ENCODE measurements at regions not wholly inside any gene's neighbourhood (a gene's known extent, or its start where the extent isn't known, plus 50 kb on each side); places are given as distances from the start of the nearest gene placed in this dataset.

DNA sequence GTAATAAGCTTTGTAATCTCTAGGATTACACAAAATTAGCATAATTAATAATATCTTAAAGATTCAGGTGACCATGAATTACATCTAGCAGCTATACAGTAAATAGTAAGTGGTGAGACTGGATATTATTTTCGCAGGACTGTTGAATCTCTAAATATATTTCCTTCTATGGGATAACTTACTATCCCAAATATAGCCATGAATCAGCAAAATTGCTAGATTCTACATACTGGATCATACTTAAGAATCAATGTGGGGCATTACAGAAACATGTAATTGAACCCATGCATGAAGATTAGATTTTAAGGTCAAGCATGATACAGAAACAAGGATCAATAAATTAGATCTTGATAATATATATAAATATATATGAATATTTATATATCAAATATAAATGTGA is 1203.4 kb downstream of the BRINP3 start:
- in situ Hi-C loops (cut with HindIII; ENCODE audit: low sequenced_read_pairs), result no loop called here
- TF ChIP-seq, protein P1, sequence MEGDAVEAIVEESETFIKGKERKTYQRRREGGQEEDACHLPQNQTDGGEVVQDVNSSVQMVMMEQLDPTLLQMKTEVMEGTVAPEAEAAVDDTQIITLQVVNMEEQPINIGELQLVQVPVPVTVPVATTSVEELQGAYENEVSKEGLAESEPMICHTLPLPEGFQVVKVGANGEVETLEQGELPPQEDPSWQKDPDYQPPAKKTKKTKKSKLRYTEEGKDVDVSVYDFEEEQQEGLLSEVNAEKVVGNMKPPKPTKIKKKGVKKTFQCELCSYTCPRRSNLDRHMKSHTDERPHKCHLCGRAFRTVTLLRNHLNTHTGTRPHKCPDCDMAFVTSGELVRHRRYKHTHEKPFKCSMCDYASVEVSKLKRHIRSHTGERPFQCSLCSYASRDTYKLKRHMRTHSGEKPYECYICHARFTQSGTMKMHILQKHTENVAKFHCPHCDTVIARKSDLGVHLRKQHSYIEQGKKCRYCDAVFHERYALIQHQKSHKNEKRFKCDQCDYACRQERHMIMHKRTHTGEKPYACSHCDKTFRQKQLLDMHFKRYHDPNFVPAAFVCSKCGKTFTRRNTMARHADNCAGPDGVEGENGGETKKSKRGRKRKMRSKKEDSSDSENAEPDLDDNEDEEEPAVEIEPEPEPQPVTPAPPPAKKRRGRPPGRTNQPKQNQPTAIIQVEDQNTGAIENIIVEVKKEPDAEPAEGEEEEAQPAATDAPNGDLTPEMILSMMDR (IDR thresholded peaks at IDR 0.05; ENCODE audit: low read depth, low read length, missing control alignments), result no peak
- DNase-seq (ENCODE audit: low read depth), result no peak
- no peak overlapping the region for H3K4me3 ChIP-seq (ENCODE audit: low read depth, low read length)

DNA sequence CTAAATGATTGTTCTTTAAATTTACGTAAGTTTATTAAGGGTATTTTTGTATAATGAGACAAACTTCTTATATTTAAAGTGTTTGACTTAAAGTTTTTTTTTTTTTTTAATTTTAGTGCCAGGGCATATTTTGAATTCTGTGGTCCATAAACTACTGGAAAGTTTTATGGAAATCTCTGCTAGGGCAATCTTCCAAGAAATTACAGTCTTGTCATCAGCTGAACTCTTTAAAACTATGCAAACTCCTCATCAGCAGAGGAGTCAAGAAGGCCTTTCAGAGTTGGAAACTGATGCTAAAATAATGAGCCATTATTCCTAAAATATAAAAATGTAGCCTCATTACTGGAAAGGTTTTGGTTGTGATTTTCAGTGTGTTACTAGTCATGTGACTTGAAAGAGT is 1201.9 kb downstream of the BRINP3 start:
- no peak overlapping the region for H3K4me3 ChIP-seq (ENCODE audit: low read depth, low read length)
- peak; percentile 33 for DNase-seq (ENCODE audit: low read depth)
- in situ Hi-C loops (cut with HindIII; ENCODE audit: low sequenced_read_pairs), result no loop called here
- TF ChIP-seq, protein P1 (IDR thresholded peaks at IDR 0.05; ENCODE audit: low read depth, low read length, missing control alignments), result no peak

DNA sequence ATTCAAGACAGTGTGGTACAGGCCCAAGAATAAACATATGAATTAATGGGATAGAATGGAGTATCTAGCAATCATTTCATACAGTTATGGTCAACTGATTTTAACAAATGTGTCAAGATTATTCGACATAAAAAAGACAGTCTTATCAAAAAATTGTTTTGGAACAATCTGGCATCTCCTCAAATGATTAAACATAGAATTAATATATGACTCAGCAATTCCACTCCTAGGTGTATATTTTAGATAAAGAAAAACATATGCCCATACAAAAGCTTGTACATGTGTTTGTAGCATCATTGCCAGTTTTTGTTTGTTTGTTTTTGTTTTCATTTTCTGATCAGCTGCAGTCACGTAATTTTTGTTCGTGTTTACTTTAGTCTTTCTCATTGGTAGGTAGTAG is 1188.3 kb downstream of the BRINP3 start:
- no peak overlapping the region for H3K4me3 ChIP-seq (ENCODE audit: low read depth, low read length)
- TF ChIP-seq, protein P1 (IDR thresholded peaks at IDR 0.05; ENCODE audit: low read depth, low read length, missing control alignments), result no peak
- DNase-seq (ENCODE audit: low read depth), result no peak
- in situ Hi-C loops (cut with HindIII; ENCODE audit: low sequenced_read_pairs), result no loop called here

DNA sequence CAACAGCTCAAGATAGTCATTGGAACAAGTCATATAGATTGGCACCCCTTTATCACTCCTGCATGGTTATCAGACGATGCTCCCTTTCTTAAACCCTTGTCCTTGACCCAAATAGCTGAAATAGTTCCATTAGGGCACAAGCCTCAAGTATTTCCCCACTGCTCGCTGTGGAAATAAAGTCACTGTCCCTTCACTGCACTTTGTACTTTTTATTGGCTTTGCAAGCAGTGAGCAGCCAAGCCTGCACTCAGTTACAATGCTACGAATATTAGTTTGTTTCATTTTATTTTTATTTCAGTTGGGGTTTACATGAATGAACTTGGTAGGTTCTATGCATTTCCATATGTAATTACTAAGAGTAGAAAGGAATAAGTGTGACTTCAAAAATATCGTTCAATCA is 1176.4 kb downstream of the BRINP3 start:
- DNase-seq (ENCODE audit: low read depth), result no peak
- in situ Hi-C loops (cut with HindIII; ENCODE audit: low sequenced_read_pairs), result no loop called here
- no peak overlapping the region for H3K4me3 ChIP-seq (ENCODE audit: low read depth, low read length)
- TF ChIP-seq, protein P1 (IDR thresholded peaks at IDR 0.05; ENCODE audit: low read depth, low read length, missing control alignments), result no peak

DNA sequence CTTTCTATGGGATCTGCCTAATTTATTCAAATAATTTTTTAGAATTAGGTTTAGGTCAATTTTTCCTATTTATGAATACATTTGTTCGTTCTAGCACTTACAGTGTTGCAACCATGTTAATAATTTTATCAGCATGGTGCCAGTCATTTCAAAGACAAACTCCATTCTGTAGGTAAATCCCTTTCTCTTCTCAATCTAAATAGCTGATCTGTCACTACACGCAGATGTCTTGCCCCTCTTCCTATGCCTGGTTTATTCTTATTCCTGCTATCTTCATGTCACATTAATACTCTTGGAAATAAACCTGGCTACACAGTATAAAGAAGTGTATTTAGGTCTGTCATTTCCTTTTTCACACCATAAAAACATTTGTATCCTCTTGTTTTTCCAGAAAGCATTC is 1172.4 kb downstream of the BRINP3 start:
- DNase-seq (ENCODE audit: low read depth), result no peak
- TF ChIP-seq, protein P1 (IDR thresholded peaks at IDR 0.05; ENCODE audit: low read depth, low read length, missing control alignments), result no peak
- no peak overlapping the region for H3K4me3 ChIP-seq (ENCODE audit: low read depth, low read length)
- in situ Hi-C loops (cut with HindIII; ENCODE audit: low sequenced_read_pairs), result no loop called here

DNA sequence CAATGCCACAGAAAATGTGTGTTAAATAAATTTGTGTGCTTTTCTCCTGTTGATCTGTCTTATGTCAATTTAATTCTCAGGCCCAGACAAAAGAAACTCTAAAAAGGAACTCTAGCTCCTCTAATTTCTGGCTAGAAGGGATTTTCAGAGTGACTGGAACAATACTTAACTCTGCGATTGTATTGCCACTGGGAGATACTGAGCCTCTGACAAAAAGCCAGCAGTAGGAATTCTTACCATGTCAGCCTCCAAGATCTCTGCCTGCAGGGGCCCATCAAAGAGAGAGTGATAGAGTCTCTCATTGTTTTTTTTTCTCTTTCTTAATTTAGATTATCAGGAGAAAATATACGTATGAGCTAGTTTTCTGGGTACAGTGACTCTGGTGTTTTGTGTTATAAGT is 1165.7 kb downstream of the BRINP3 start:
- DNase-seq (ENCODE audit: low read depth), result no peak
- in situ Hi-C loops (cut with HindIII; ENCODE audit: low sequenced_read_pairs), result no loop called here
- H3K4me3 ChIP-seq (ENCODE audit: low read depth, low read length), result no peak overlapping the region
- TF ChIP-seq, protein P1 (IDR thresholded peaks at IDR 0.05; ENCODE audit: low read depth, low read length, missing control alignments), result no peak

DNA sequence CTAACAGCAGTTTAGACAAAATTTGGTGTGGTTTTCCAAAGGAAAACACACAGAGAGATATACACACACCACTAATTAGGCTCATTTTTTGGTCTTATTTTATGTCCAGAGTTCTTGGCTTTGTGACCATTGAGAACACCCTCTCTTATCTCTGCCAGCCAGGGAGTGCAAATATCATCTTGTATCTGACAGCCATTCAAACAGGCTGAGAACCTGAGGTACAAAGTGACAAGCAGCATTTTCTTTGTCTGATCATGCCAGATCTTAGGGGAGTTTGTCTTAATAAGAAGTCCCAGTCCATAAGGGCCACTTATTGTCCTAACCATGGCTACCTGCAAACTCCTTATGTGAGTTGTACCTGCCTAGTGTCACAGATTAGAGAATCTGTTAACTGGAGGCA is 1165.2 kb downstream of the BRINP3 start:
- TF ChIP-seq, protein P1 (IDR thresholded peaks at IDR 0.05; ENCODE audit: low read depth, low read length, missing control alignments), result no peak
- in situ Hi-C loops (cut with HindIII; ENCODE audit: low sequenced_read_pairs), result no loop called here
- H3K4me3 ChIP-seq (ENCODE audit: low read depth, low read length), result no peak overlapping the region
- no peak for DNase-seq (ENCODE audit: low read depth)
